Loucy (cell line): ENCODE measurements at regions not wholly inside any gene's neighbourhood (a gene's known extent, or its start where the extent isn't known, plus 50 kb on each side); places are given as distances from the start of the nearest gene placed in this dataset.

Source experiments
- EZH2phosphoT487 ChIP-seq: fragments of 200-600 bp; IDR thresholded peaks from 2 replicates; pipeline ENCODE4 v1.6.1; 2018; ENCODE audit warnings: antibody characterized with exemption, mild to moderate bottlenecking, moderate library complexity, borderline replicate concordance
- TF ChIP-seq, protein P1 (sequence below): fragments of 200-600 bp; sonication (generic); conservative IDR thresholded peaks from 2 replicates; pipeline ENCODE4 v1.5.1; 2014; ENCODE audit warnings: mild to moderate bottlenecking, antibody characterized with exemption, low read length

DNA sequence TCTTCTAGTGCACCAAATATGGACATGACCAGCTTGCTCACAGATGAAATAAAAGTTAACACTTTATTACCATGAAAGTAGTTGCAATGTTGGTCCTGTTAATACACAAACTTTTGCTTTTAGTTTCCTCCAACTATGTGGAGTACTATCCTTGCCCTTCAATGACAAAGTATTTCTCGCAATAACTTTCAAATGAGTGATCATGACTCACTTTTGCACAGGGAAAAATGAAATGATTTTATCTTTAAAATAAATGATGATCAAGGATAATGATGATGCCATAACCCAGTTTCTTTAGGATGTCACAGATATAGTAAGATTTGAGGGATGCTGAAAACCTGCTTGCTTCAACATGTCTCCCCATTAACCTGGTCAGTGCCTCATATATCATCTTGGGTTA, 254.0 kb upstream of the KITLG start:
- TF ChIP-seq, protein P1, sequence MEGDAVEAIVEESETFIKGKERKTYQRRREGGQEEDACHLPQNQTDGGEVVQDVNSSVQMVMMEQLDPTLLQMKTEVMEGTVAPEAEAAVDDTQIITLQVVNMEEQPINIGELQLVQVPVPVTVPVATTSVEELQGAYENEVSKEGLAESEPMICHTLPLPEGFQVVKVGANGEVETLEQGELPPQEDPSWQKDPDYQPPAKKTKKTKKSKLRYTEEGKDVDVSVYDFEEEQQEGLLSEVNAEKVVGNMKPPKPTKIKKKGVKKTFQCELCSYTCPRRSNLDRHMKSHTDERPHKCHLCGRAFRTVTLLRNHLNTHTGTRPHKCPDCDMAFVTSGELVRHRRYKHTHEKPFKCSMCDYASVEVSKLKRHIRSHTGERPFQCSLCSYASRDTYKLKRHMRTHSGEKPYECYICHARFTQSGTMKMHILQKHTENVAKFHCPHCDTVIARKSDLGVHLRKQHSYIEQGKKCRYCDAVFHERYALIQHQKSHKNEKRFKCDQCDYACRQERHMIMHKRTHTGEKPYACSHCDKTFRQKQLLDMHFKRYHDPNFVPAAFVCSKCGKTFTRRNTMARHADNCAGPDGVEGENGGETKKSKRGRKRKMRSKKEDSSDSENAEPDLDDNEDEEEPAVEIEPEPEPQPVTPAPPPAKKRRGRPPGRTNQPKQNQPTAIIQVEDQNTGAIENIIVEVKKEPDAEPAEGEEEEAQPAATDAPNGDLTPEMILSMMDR, result no peak
- TF ChIP-seq EZH2phosphoT487, result no peak
